ENCODE measurements at regions not wholly inside any gene's neighbourhood (a gene's known extent, or its start where the extent isn't known, plus 50 kb on each side); places are given as distances from the start of the nearest gene placed in this dataset.

DNA sequence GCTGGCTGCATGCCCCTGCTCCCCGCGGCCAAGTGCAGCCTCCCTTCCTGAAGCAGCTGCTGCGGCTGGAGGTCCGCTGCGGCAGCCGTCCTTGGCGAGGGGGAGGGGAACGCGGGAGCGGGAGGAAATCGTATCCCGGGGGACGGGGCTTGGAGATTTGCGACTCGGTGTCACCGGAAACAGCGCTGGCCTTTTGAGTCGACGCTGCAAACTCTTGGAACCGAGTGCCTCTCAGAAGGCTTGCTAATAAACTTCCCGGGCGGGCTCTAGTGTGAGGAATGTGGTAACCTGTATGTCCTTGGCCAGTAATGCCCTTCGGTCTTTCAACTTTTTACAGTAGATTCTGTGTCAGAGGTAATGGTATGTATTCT, 82.7 kb downstream of the PTPDC1 start:
- ChIA-PET POLR2A (interaction anchor here (0.8 to 1.0 kb wide), 2 partner anchors 10 to 81 kb away, joined by 6 to 7 read pairs; no protein-coding TSS in a partner anchor), CTCF (no interaction called here)
- intact Hi-C loops (cut with micrococcal nuclease; ENCODE audit: unreplicated experiment) (loop anchor here (10.0 kb wide), 1 partner anchor 102 kb away; no protein-coding TSS in a partner anchor), in situ Hi-C loops (cut with HindIII; ENCODE audit: low pct_unique_long_range_greater_than_20kb, low sequenced_read_pairs) (no loop called here)
- TF ChIP-seq POLR2AphosphoS5 (IDR thresholded peaks at IDR 0.05; ENCODE audit: low read depth, low read length) (peak; percentile 29; the same call in 1 of the 2 replicates), SIN3A (IDR thresholded peaks at IDR 0.05; ENCODE audit: borderline replicate concordance, insufficient read depth, low read depth, low read length) (no peak)
- H3K36me3 ChIP-seq (ENCODE audit: control insufficient read depth, insufficient read depth, low read length) = peaks cover 15% of the 10 kb centered on the region
- H3K4me1 ChIP-seq (ENCODE audit: control insufficient read depth, insufficient read depth, low read length) = peaks cover 14% of the 10 kb centered on the region
- DNase-seq (ENCODE audit: low read depth, low spot score) = peak; percentile 13
- H3K4me3 ChIP-seq (ENCODE audit: low read depth in 2 of 2, low read length in 2 of 2) = peak overlapping the region; percentile 90 to 92
- no TSS peak for BruUV-seq (replicated peaks)
- H3K9me3 ChIP-seq (ENCODE audit: control insufficient read depth, insufficient read depth, low read depth, low read length) = no peaks in the 10 kb centered on the region
- ATAC-seq = no peak; the same call in 1 of the 2 replicates
- H3K27me3 ChIP-seq (ENCODE audit: control insufficient read depth, insufficient read depth, low read length) = no peaks in the 10 kb centered on the region
- H3K27ac ChIP-seq (ENCODE audit: low read length) = peak overlapping the region; percentile 96

DNA sequence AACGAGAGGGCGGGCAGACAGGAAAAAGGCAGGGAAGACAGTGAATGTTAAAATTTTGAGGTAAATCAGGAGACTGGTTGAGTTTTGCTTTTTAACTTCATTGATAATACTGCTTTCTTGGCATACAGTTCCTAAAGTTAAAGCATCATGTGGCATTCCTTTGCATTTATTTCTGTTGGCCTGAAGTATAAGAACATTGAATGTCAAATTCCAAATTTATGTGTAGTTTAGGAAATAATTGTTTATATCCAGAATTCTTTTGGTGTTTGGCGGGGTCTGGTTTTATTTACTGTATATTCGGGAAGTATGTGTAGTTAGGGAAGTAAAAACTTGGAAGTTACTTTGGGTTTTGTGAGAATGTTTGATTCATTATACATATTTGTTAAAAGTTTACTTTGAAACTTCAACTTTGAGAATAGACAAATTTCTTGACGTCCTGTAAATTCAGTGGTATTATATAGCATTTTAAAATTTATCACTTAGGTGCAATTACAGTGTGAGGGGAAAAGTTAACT, 83.2 kb downstream of the PTPDC1 start:
- ATAC-seq = no peak
- H3K36me3 ChIP-seq (ENCODE audit: control insufficient read depth, insufficient read depth, low read length) = peaks cover 15% of the 10 kb centered on the region
- H3K27ac ChIP-seq (ENCODE audit: low read length) = peak overlapping the region; percentile 96
- no peaks in the 10 kb centered on the region for H3K9me3 ChIP-seq (ENCODE audit: control insufficient read depth, insufficient read depth, low read depth, low read length)
- CTCF ChIA-PET = no interaction called here
- H3K27me3 ChIP-seq (ENCODE audit: control insufficient read depth, insufficient read depth, low read length) = no peaks in the 10 kb centered on the region
- TSS peak; percentile 73 for BruUV-seq (replicated peaks)
- POLR2A ChIA-PET = interaction anchor here (0.8 kb wide), 1 partner anchor 27 kb away, joined by 6 read pairs; no protein-coding TSS in a partner anchor
- H3K4me1 ChIP-seq (ENCODE audit: control insufficient read depth, insufficient read depth, low read length) = peaks cover 16% of the 10 kb centered on the region
- H3K4me3 ChIP-seq (ENCODE audit: low read depth in 2 of 2, low read length in 2 of 2) = peak overlapping the region; percentile 90 to 92
- DNase-seq (ENCODE audit: low read depth, low spot score) = no peak
- in situ Hi-C loops (cut with HindIII; ENCODE audit: low pct_unique_long_range_greater_than_20kb, low sequenced_read_pairs) = no loop called here
- TF ChIP-seq, protein P1, sequence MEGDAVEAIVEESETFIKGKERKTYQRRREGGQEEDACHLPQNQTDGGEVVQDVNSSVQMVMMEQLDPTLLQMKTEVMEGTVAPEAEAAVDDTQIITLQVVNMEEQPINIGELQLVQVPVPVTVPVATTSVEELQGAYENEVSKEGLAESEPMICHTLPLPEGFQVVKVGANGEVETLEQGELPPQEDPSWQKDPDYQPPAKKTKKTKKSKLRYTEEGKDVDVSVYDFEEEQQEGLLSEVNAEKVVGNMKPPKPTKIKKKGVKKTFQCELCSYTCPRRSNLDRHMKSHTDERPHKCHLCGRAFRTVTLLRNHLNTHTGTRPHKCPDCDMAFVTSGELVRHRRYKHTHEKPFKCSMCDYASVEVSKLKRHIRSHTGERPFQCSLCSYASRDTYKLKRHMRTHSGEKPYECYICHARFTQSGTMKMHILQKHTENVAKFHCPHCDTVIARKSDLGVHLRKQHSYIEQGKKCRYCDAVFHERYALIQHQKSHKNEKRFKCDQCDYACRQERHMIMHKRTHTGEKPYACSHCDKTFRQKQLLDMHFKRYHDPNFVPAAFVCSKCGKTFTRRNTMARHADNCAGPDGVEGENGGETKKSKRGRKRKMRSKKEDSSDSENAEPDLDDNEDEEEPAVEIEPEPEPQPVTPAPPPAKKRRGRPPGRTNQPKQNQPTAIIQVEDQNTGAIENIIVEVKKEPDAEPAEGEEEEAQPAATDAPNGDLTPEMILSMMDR (IDR thresholded peaks at IDR 0.05) = no peak
- TF ChIP-seq TCF7L2 (IDR thresholded peaks at IDR 0.05; ENCODE audit: low read depth, low read length) = no peak
- TF ChIP-seq, protein P2, sequence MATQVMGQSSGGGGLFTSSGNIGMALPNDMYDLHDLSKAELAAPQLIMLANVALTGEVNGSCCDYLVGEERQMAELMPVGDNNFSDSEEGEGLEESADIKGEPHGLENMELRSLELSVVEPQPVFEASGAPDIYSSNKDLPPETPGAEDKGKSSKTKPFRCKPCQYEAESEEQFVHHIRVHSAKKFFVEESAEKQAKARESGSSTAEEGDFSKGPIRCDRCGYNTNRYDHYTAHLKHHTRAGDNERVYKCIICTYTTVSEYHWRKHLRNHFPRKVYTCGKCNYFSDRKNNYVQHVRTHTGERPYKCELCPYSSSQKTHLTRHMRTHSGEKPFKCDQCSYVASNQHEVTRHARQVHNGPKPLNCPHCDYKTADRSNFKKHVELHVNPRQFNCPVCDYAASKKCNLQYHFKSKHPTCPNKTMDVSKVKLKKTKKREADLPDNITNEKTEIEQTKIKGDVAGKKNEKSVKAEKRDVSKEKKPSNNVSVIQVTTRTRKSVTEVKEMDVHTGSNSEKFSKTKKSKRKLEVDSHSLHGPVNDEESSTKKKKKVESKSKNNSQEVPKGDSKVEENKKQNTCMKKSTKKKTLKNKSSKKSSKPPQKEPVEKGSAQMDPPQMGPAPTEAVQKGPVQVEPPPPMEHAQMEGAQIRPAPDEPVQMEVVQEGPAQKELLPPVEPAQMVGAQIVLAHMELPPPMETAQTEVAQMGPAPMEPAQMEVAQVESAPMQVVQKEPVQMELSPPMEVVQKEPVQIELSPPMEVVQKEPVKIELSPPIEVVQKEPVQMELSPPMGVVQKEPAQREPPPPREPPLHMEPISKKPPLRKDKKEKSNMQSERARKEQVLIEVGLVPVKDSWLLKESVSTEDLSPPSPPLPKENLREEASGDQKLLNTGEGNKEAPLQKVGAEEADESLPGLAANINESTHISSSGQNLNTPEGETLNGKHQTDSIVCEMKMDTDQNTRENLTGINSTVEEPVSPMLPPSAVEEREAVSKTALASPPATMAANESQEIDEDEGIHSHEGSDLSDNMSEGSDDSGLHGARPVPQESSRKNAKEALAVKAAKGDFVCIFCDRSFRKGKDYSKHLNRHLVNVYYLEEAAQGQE (IDR thresholded peaks at IDR 0.05; ENCODE audit: insufficient read depth in 1 of 2, low read depth in 2 of 2, low read length in 1 of 2) = no peak
- intact Hi-C loops (cut with micrococcal nuclease; ENCODE audit: unreplicated experiment) = loop anchor here (10.0 kb wide), 1 partner anchor 103 kb away; no protein-coding TSS in a partner anchor
